GM12874 (cell line): ENCODE measurements at regions not wholly inside any gene's neighbourhood (a gene's known extent, or its start where the extent isn't known, plus 50 kb on each side); places are given as distances from the start of the nearest gene placed in this dataset.

ENCODE experiments used
- CTCF ChIP-seq: IDR thresholded peaks from 2 replicates; pipeline ENCODE4 v1.5.1; 2011; ENCODE audit warnings: low read depth, mild to moderate bottlenecking, control low read depth, low read length, moderate library complexity; ENCODE audit not compliant: insufficient read depth

- TF ChIP-seq CTCF = no peak
Measured at GRCh38 chr11:29530961-29531360, 485.9 kb downstream of the KCNA4 start.

GRCh38 chr11:29527391-29527936, 489.4 kb downstream of the KCNA4 start:
- TF ChIP-seq CTCF = peak; percentile 37; the same call in 1 of the 2 replicates

GRCh38 chr11:29518389-29519174, 498.2 kb downstream of the KCNA4 start:
- peak; percentile 25; the same call in 1 of the 2 replicates for TF ChIP-seq CTCF

GRCh38 chr11:29511394-29511793, 505.4 kb downstream of the KCNA4 start:
- TF ChIP-seq CTCF = no peak

- no peak for TF ChIP-seq CTCF
Measured at GRCh38 chr11:29507376-29507775, 509.5 kb downstream of the KCNA4 start.

- TF ChIP-seq CTCF = no peak
Measured at GRCh38 chr11:29495676-29496075, 521.2 kb downstream of the KCNA4 start.

GRCh38 chr11:29490938-29491337, 525.9 kb downstream of the KCNA4 start:
- no peak for TF ChIP-seq CTCF
